ENCODE measurements at regions not wholly inside any gene's neighbourhood (a gene's known extent, or its start where the extent isn't known, plus 50 kb on each side); places are given as distances from the start of the nearest gene placed in this dataset.

DNA sequence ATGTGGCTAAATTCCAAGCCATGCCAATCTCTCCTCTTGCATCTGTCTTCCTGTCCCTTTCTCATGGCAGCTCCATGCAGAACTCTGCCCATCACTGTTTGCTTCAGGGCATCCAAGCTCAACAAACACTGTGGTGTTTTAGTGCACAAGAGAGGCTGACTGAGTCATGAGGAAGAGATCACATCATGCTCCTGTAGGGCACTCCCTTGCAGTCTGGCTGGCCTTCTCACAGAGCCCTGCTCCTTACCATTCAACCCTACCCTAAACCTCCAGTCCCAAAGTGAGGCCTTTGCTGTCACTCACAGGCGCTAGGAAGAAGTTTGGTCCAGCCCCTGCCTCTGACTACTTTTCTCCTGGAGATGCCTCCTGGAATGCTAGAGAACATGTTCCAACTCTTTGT, 194.0 kb downstream of the LRATD1 start:
- no peak overlapping the region for H3K9ac ChIP-seq
- no peak for DNase-seq
- ChIA-PET POLR2A (no interaction called here), CTCF (no interaction called here)
- no peak overlapping the region for H3K4me3 ChIP-seq (ENCODE audit: low read depth in 2 of 2, low read length in 1 of 2)
- H3F3A ChIP-seq (replicated peaks; ENCODE audit: insufficient read depth) = no peaks in the 10 kb centered on the region
- H3K79me2 ChIP-seq (ENCODE audit: insufficient read depth) = no peaks in the 10 kb centered on the region
- H3K27me3 ChIP-seq (ENCODE audit: insufficient read depth) = no peaks in the 10 kb centered on the region
- no peak overlapping the region for H2AFZ ChIP-seq (ENCODE audit: low read depth)
- H3K4me1 ChIP-seq (ENCODE audit: control insufficient read depth in 1 of 2, insufficient read depth in 2 of 2, low read depth in 1 of 2, low read length in 1 of 2) = no peaks in the 10 kb centered on the region
- H3K36me3 ChIP-seq (replicated peaks in 1 of 2; ENCODE audit: control insufficient read depth in 1 of 2, insufficient read depth in 2 of 2, low read length in 1 of 2) = no peaks in the 10 kb centered on the region
- 17% methylated on average over 1 of the region's 1 CpG for WGBS (ENCODE audit: low lambda C conversion rate)
- H3K9me3 ChIP-seq = no peaks in the 10 kb centered on the region
- no peaks in the 10 kb centered on the region for H4K20me1 ChIP-seq (ENCODE audit: insufficient read depth)
- H3K9me2 ChIP-seq = no peaks in the 10 kb centered on the region
- TF ChIP-seq SMC3 (IDR thresholded peaks at IDR 0.05; ENCODE audit: low read depth, low read length) (no peak), YY1 (IDR thresholded peaks at IDR 0.05; ENCODE audit: low read depth) (no peak), MEF2A (IDR thresholded peaks at IDR 0.05; ENCODE audit: borderline replicate concordance, low read depth) (no peak), FOXM1 (IDR thresholded peaks at IDR 0.05; ENCODE audit: low read depth) (no peak), CHD2 (IDR thresholded peaks at IDR 0.05; ENCODE audit: low read length, partially characterized antibody) (no peak), JUND (IDR thresholded peaks at IDR 0.05) (no peak), RCOR1 (IDR thresholded peaks at IDR 0.05; ENCODE audit: low read length) (no peak), GABPA (IDR thresholded peaks at IDR 0.05; ENCODE audit: low read depth) (no peak), GATA2 (CRISPR knock-in tag; IDR thresholded peaks at IDR 0.05) (no peak), TCF12 (IDR thresholded peaks at IDR 0.05) (no peak), NFIC (IDR thresholded peaks at IDR 0.05; ENCODE audit: borderline replicate concordance) (no peak), ELF1 (IDR thresholded peaks at IDR 0.05) (no peak), RFX5 (IDR thresholded peaks at IDR 0.05; ENCODE audit: low read length) (no peak), TEAD4 (IDR thresholded peaks at IDR 0.05; ENCODE audit: borderline replicate concordance, insufficient read depth) (no peak)
- TF ChIP-seq, protein P1, sequence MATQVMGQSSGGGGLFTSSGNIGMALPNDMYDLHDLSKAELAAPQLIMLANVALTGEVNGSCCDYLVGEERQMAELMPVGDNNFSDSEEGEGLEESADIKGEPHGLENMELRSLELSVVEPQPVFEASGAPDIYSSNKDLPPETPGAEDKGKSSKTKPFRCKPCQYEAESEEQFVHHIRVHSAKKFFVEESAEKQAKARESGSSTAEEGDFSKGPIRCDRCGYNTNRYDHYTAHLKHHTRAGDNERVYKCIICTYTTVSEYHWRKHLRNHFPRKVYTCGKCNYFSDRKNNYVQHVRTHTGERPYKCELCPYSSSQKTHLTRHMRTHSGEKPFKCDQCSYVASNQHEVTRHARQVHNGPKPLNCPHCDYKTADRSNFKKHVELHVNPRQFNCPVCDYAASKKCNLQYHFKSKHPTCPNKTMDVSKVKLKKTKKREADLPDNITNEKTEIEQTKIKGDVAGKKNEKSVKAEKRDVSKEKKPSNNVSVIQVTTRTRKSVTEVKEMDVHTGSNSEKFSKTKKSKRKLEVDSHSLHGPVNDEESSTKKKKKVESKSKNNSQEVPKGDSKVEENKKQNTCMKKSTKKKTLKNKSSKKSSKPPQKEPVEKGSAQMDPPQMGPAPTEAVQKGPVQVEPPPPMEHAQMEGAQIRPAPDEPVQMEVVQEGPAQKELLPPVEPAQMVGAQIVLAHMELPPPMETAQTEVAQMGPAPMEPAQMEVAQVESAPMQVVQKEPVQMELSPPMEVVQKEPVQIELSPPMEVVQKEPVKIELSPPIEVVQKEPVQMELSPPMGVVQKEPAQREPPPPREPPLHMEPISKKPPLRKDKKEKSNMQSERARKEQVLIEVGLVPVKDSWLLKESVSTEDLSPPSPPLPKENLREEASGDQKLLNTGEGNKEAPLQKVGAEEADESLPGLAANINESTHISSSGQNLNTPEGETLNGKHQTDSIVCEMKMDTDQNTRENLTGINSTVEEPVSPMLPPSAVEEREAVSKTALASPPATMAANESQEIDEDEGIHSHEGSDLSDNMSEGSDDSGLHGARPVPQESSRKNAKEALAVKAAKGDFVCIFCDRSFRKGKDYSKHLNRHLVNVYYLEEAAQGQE (IDR thresholded peaks at IDR 0.05; ENCODE audit: low read depth, low read length) = no peak
- TF ChIP-seq, protein P2, sequence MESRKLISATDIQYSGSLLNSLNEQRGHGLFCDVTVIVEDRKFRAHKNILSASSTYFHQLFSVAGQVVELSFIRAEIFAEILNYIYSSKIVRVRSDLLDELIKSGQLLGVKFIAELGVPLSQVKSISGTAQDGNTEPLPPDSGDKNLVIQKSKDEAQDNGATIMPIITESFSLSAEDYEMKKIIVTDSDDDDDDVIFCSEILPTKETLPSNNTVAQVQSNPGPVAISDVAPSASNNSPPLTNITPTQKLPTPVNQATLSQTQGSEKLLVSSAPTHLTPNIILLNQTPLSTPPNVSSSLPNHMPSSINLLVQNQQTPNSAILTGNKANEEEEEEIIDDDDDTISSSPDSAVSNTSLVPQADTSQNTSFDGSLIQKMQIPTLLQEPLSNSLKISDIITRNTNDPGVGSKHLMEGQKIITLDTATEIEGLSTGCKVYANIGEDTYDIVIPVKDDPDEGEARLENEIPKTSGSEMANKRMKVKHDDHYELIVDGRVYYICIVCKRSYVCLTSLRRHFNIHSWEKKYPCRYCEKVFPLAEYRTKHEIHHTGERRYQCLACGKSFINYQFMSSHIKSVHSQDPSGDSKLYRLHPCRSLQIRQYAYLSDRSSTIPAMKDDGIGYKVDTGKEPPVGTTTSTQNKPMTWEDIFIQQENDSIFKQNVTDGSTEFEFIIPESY (IDR thresholded peaks at IDR 0.05; ENCODE audit: borderline replicate concordance, low read depth) = no peak
- TF ChIP-seq, protein P3, sequence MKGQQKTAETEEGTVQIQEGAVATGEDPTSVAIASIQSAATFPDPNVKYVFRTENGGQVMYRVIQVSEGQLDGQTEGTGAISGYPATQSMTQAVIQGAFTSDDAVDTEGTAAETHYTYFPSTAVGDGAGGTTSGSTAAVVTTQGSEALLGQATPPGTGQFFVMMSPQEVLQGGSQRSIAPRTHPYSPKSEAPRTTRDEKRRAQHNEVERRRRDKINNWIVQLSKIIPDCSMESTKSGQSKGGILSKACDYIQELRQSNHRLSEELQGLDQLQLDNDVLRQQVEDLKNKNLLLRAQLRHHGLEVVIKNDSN (IDR thresholded peaks at IDR 0.05; ENCODE audit: borderline replicate concordance, low read depth) = no peak
- TF ChIP-seq, protein P4, sequence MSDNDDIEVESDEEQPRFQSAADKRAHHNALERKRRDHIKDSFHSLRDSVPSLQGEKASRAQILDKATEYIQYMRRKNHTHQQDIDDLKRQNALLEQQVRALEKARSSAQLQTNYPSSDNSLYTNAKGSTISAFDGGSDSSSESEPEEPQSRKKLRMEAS (IDR thresholded peaks at IDR 0.05; ENCODE audit: low read depth) = no peak
- TF ChIP-seq, protein P5, sequence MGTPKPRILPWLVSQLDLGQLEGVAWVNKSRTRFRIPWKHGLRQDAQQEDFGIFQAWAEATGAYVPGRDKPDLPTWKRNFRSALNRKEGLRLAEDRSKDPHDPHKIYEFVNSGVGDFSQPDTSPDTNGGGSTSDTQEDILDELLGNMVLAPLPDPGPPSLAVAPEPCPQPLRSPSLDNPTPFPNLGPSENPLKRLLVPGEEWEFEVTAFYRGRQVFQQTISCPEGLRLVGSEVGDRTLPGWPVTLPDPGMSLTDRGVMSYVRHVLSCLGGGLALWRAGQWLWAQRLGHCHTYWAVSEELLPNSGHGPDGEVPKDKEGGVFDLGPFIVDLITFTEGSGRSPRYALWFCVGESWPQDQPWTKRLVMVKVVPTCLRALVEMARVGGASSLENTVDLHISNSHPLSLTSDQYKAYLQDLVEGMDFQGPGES (IDR thresholded peaks at IDR 0.05; ENCODE audit: low read depth, low read length) = no peak
- TF ChIP-seq, protein P6, sequence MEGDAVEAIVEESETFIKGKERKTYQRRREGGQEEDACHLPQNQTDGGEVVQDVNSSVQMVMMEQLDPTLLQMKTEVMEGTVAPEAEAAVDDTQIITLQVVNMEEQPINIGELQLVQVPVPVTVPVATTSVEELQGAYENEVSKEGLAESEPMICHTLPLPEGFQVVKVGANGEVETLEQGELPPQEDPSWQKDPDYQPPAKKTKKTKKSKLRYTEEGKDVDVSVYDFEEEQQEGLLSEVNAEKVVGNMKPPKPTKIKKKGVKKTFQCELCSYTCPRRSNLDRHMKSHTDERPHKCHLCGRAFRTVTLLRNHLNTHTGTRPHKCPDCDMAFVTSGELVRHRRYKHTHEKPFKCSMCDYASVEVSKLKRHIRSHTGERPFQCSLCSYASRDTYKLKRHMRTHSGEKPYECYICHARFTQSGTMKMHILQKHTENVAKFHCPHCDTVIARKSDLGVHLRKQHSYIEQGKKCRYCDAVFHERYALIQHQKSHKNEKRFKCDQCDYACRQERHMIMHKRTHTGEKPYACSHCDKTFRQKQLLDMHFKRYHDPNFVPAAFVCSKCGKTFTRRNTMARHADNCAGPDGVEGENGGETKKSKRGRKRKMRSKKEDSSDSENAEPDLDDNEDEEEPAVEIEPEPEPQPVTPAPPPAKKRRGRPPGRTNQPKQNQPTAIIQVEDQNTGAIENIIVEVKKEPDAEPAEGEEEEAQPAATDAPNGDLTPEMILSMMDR (IDR thresholded peaks at IDR 0.05) = no peak
- H3K27ac ChIP-seq (ENCODE audit: low read depth in 2 of 2, low read length in 1 of 2) = no peak overlapping the region
- H3K4me2 ChIP-seq = no peak overlapping the region

All from SK-N-SH (cell line).